ENCODE measurements at regions not wholly inside any gene's neighbourhood (a gene's known extent, or its start where the extent isn't known, plus 50 kb on each side); places are given as distances from the start of the nearest gene placed in this dataset.
"Not testable (repeated sequence)": the region's sequence is repeated elsewhere in the genome, so short reads cannot be mapped to it uniquely, and the experiment has no call there.

GRCh38 chr4:87913896-87914295 lies 61.6 kb upstream of the SPP1 start:
- TF ChIP-seq CTCF (conservative IDR thresholded peaks at IDR 0.05; ENCODE audit: low read depth, low read length): no peak
- no peak overlapping the region for H3K4me3 ChIP-seq (ENCODE audit: low read depth, low read length)
- no peak for DNase-seq (ENCODE audit: low read depth)

- no peak for TF ChIP-seq CTCF (conservative IDR thresholded peaks at IDR 0.05; ENCODE audit: low read depth, low read length)
- no peak overlapping the region for H3K4me3 ChIP-seq (ENCODE audit: low read depth, low read length)
- DNase-seq (ENCODE audit: low read depth): no peak
These were observed 59.9 kb upstream of the SPP1 start for GRCh38 chr4:87915621-87916020.

GRCh38 chr4:87916626-87917025 lies 58.9 kb upstream of the SPP1 start:
- no peak overlapping the region for H3K4me3 ChIP-seq (ENCODE audit: low read depth, low read length)
- no peak for TF ChIP-seq CTCF (conservative IDR thresholded peaks at IDR 0.05; ENCODE audit: low read depth, low read length)
- DNase-seq (ENCODE audit: low read depth): peak; percentile 62

GRCh38 chr4:87917911-87918310 lies 57.6 kb upstream of the SPP1 start:
- not testable (repeated sequence) for DNase-seq (ENCODE audit: low read depth); H3K4me3 ChIP-seq (ENCODE audit: low read depth, low read length)

- no peak for TF ChIP-seq CTCF (conservative IDR thresholded peaks at IDR 0.05; ENCODE audit: low read depth, low read length)
- DNase-seq (ENCODE audit: low read depth): no peak
- no peak overlapping the region for H3K4me3 ChIP-seq (ENCODE audit: low read depth, low read length)
These were observed 57.0 kb upstream of the SPP1 start for GRCh38 chr4:87918314-87919058.

- not testable (repeated sequence) for H3K4me3 ChIP-seq (ENCODE audit: low read depth, low read length); DNase-seq (ENCODE audit: low read depth)
These were observed 56.2 kb upstream of the SPP1 start for GRCh38 chr4:87919304-87919703.

GRCh38 chr4:87919941-87920340 lies 55.6 kb upstream of the SPP1 start:
- TF ChIP-seq CTCF (conservative IDR thresholded peaks at IDR 0.05; ENCODE audit: low read depth, low read length): no peak
- no peak overlapping the region for H3K4me3 ChIP-seq (ENCODE audit: low read depth, low read length)
- DNase-seq (ENCODE audit: low read depth): no peak

GRCh38 chr4:87920478-87920877 lies 55.0 kb upstream of the SPP1 start:
- no peak for DNase-seq (ENCODE audit: low read depth)
- no peak for TF ChIP-seq CTCF (conservative IDR thresholded peaks at IDR 0.05; ENCODE audit: low read depth, low read length)
- no peak overlapping the region for H3K4me3 ChIP-seq (ENCODE audit: low read depth, low read length)

GRCh38 chr4:87921626-87922479 lies 53.7 kb upstream of the SPP1 start:
- DNase-seq (ENCODE audit: low read depth); H3K4me3 ChIP-seq (ENCODE audit: low read depth, low read length): not testable (repeated sequence)

GRCh38 chr4:87924146-87924545 lies 51.4 kb upstream of the SPP1 start:
- H3K4me3 ChIP-seq (ENCODE audit: low read depth, low read length); DNase-seq (ENCODE audit: low read depth): not testable (repeated sequence)
